Keratinocyte (primary cell): ENCODE measurements at regions not wholly inside any gene's neighbourhood (a gene's known extent, or its start where the extent isn't known, plus 50 kb on each side); places are given as distances from the start of the nearest gene placed in this dataset.

Experiments
- CTCF ChIP-seq, 3 experiments: IDR thresholded peaks in 1 of 3; conservative IDR thresholded peaks in 1 of 3; optimal IDR thresholded peaks in 1 of 3; 2 replicates in 2 of 3; 3 replicates in 1 of 3; pipeline versions ENCODE3 to v1.5.1; 2011; ENCODE audit warnings: low read length in 3 of 3, mild to moderate bottlenecking in 3 of 3, moderate library complexity in 2 of 3, control low read depth in 1 of 3, inconsistent platforms in 1 of 3; ENCODE audit not compliant: insufficient read depth in 2 of 3; ENCODE audit errors: extremely low read depth in 1 of 3
- EZH2 ChIP-seq: IDR thresholded peaks from one replicate; pipeline ENCODE4 v1.6.1; 2012; ENCODE audit warnings: inconsistent platforms, mild to moderate bottlenecking, low read length, moderate library complexity

GRCh38 chr2:104501342-104501741 lies 352.6 kb upstream of the POU3F3 start:
- TF ChIP-seq CTCF (optimal IDR thresholded peaks at IDR 0.05 in 1 of 3, IDR thresholded peaks at IDR 0.05 in 1 of 3, conservative IDR thresholded peaks at IDR 0.05 in 1 of 3; ENCODE audit: extremely low read depth in 1 of 3, insufficient read depth in 2 of 3, low read length in 3 of 3) (no peak), EZH2 (no peak)
